LNCaP clone FGC (cell line): ENCODE measurements at regions not wholly inside any gene's neighbourhood (a gene's known extent, or its start where the extent isn't known, plus 50 kb on each side); places are given as distances from the start of the nearest gene placed in this dataset.
"Not testable (repeated sequence)": the region's sequence is repeated elsewhere in the genome, so short reads cannot be mapped to it uniquely, and the experiment has no call there.

Experiments
- DNase-seq: peaks from one replicate; pipeline ENCODE4 v3.0.0-alpha.2; 2011; ENCODE audit warnings: low read depth
- H3K4me3 ChIP-seq: 2 replicates; pipeline ENCODE4 v1.5.1; 2011; ENCODE audit warnings: mild to moderate bottlenecking, low read depth, low read length, control low read depth
- TF ChIP-seq, protein P1 (sequence below): IDR thresholded peaks from 2 replicates; pipeline ENCODE4 v1.5.1; 2012; ENCODE audit warnings: mild to moderate bottlenecking; ENCODE audit not compliant: control insufficient read depth, insufficient read depth; ENCODE audit errors: extremely low read depth

DNA sequence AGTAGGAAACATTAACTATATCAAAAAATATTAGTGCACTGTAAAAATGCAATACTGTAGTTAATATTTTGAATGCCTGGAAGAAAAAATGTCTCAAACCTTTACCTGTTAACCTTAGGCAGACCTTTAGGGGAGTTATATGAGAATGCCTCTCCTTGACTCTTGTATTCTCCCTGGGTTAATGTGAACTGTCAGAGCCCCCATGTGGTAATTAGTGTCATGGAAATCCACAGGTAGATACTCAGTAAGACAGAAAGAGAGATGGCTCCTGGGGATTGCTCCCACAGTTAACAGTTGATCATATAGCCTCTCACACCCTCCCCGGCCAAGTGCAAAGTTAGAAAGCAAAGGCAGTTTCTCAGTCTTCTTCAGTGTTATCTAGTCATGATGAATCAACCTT is 742.8 kb downstream of the NR2F1-AS1 start:
- DNase-seq = peak; percentile 2

DNA sequence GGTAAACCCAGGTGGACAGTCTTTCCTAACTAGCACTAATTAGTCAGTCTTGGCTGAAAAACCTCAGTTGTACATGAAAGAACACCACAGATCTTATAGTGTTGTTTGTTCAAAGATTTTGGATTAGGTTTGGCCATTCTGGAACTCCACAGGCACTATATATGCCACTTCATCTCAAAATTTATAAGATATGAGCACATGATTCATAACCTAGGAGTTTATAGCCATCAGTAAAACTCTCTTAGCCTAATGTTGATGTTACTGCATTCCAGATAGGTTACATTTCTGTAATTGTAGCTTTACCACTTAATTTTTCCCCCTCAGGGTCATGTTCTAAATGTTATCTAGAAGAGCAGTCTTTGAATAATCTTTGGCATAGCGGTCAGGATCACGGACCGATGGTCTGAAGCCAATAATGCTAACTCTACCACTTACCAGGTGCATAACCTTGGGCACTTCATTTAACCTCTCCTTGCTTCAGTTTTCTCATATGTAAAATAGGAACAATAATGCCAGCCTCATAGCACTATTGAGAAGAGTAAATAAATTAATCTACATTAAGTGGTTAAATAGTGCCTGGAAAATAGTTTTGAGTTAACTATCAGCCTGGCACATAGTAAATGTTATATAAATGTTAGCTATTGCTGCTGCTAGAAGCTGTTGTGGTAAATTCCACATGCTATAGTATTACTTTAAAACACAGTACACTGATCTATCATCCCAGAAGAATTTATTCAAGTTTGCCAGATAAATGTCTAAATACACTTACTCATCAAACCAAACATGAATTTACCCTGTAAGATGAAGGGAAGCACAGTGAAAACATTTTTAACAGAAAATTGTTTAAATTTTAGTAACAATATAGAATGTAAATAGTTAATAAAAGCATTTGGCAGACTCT is 743.9 kb downstream of the NR2F1-AS1 start:
- TF ChIP-seq, protein P1, sequence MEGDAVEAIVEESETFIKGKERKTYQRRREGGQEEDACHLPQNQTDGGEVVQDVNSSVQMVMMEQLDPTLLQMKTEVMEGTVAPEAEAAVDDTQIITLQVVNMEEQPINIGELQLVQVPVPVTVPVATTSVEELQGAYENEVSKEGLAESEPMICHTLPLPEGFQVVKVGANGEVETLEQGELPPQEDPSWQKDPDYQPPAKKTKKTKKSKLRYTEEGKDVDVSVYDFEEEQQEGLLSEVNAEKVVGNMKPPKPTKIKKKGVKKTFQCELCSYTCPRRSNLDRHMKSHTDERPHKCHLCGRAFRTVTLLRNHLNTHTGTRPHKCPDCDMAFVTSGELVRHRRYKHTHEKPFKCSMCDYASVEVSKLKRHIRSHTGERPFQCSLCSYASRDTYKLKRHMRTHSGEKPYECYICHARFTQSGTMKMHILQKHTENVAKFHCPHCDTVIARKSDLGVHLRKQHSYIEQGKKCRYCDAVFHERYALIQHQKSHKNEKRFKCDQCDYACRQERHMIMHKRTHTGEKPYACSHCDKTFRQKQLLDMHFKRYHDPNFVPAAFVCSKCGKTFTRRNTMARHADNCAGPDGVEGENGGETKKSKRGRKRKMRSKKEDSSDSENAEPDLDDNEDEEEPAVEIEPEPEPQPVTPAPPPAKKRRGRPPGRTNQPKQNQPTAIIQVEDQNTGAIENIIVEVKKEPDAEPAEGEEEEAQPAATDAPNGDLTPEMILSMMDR = no peak
- no peak for DNase-seq
- H3K4me3 ChIP-seq = no peak overlapping the region

More for the DNA sequence above, 742.8 kb downstream of the NR2F1-AS1 start:
- H3K4me3 ChIP-seq = no peak overlapping the region
- TF ChIP-seq, protein P1 = peak; percentile 36

DNA sequence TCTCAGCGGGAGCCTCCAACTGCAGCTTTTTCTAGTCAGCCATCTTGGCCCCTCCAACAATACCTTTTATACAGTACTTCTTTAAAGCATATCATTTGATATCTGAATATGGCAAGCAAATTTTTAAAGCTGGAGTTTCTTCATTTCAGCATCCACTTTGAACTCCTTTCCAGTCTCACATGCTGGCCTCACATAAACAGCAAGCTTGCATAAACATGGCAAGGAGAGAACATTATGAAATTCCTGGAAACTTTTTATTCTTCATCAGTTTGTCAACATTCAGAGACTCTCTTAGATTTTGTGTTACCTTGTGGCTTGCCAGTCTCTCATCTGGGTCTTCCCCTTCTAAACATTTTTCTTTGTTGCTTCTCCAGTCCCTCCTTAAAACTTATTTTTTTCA is 745.3 kb downstream of the NR2F1-AS1 start:
- no peak for DNase-seq
- TF ChIP-seq, protein P1 = no peak
- H3K4me3 ChIP-seq = no peak overlapping the region

DNA sequence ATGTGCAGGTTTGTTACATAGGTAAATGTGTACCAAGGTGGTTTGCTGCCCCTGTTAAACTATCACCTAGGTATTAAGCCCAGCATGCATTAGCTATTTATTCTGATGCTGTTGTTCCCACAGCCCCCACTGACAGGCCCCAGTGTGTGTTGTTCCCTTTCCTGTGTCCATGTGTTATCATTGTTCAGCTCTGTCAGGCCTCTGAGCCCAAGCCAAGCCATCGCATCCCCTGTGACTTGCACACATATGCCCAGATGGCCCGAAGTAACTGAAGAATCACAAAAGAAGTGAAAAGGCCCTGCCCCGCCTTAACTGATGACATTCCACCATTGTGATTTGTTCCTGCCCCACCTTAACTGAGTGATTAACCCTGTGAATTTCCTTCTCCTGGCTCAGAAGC is 757.5 kb downstream of the NR2F1-AS1 start:
- not testable (repeated sequence) for DNase-seq, H3K4me3 ChIP-seq

DNA sequence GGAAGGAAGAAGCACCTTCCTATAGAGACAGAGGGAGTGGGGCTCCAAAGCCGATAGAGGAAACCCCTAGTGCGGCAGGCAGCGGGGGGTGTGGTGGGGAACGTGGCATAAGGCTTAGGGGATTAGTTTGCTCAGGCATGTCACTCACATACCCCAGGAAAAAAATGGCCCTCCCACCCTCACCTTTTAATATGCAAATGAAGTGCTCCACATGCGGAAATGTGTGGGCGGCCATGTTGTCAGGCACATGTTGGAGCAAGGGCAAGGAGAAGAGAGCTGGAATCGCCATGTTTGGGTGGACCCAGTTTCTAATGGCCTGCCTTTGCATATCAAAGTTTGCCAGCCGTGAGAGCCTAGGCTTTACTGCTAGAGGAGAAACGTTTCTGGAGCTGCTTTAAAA is 758.8 kb downstream of the NR2F1-AS1 start:
- TF ChIP-seq, protein P1 = no peak
- DNase-seq = no peak
- H3K4me3 ChIP-seq = no peak overlapping the region

DNA sequence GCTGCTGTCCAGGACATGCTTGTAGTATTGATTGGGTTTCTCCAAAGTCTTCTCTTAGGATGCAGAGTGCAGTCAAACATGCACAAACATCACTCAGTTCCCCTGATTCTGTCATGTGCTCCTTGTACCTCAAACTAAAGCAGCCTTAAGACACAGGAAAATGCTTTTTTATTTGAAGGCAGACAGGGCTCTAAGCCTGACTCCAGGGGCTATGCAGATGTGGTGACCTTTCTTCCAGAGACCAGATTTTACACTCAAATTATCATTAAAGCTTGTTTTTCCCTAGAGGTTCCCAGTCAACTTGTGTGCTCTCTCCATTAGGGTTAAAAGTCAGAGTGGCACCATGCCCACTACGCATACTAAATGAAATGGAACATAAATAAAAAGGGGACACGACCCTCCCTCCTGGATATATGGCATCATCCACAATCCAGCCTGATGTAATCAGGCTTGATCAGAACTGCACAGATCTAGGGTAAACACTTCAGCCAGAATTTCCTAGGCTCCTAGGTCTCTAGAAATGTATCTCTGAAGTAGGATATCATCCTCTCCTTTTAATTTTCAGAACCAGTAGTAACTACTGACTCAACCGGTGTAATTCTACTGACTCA is 771.1 kb downstream of the NR2F1-AS1 start:
- TF ChIP-seq, protein P1 = no peak
- no peak overlapping the region for H3K4me3 ChIP-seq

DNA sequence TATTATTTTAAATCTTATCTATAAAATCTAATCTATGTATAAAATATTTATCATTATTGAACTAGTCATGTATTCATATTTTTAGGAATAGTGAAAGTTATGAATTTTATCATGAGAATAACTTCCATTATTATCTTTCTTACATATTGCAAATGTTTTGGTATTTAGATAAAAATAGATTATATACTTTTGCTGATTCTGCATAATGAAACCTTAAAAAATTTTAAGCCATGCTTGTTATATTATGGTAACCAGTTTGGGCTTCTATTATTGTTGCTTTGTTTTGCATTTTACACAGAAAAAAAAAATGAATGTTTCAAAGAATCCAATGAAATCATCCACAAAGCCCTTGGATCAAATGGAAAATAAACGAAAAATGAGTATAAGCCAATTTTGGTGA is 772.5 kb downstream of the NR2F1-AS1 start:
- no peak for DNase-seq
- TF ChIP-seq, protein P1 = no peak
- H3K4me3 ChIP-seq = no peak overlapping the region

More for the DNA sequence above, 771.1 kb downstream of the NR2F1-AS1 start:
- no peak for DNase-seq
